ENCODE measurements at regions not wholly inside any gene's neighbourhood (a gene's known extent, or its start where the extent isn't known, plus 50 kb on each side); places are given as distances from the start of the nearest gene placed in this dataset.
"Not testable (repeated sequence)": the region's sequence is repeated elsewhere in the genome, so short reads cannot be mapped to it uniquely, and the experiment has no call there.

DNA sequence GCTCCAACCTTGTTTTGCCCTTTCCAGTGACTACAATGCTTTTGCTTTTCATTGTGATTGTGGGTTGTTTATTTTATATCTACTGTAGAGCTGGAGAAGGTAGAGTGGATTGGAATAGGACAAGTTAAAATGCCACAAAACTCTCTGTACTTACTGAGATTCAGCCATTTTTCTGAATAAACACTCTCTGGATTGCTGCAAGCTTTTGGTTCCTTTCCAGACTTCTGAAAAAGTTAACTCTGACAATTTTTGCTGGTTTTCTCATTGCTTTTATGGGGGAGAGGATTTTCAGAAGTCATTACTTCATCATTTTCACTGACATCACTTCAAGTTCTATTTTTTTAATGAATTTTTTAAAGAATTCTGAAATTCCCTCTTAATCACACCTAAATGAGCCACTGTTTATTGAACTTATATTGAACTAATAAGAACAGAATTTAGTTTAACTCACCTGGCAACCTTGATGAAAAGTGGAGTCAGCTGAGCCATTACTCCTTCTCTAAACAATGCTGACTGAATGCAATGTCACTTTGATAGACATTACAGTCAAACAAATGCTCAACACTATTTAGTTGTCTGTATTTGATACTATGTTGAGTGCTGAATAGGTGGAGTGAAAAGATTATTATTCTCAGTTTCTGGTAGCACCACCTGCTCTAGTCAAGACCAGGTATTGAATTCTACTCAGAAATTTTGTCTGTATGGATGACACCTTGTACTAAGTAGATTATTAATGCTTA, 303.5 kb downstream of the DLEU7 start:
- DNase-seq = no peak

GRCh38 chr13:50543141-50543540, 300.4 kb downstream of the DLEU7 start:
- DNase-seq = no peak

GRCh38 chr13:50543782-50544181, 299.7 kb downstream of the DLEU7 start:
- no peak for DNase-seq

GRCh38 chr13:50544211-50544610, 299.3 kb downstream of the DLEU7 start:
- DNase-seq = no peak

DNA sequence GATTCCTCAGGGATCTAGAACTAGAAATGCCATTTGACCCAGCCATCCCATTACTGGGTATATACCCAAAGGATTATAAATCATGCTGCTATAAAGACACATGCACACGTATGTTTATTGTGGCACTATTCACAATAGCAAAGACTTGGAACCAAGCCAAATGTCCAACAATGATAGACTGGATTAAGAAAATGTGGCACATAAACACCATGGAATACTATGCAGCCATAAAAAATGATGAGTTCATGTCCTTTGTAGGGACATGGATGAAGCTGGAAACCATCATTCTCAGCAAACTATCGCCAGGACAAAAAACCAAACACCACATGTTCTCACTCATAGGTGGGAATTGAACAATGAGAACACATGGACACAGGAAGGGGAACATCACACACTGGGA, 296.3 kb downstream of the DLEU7 start:
- DNase-seq = not testable (repeated sequence)

- no peak for DNase-seq
These were observed 294.9 kb downstream of the DLEU7 start for GRCh38 chr13:50548586-50548985.

- DNase-seq = no peak
These were observed 294.1 kb downstream of the DLEU7 start for GRCh38 chr13:50549221-50549942.

GRCh38 chr13:50550151-50550550, 293.3 kb downstream of the DLEU7 start:
- DNase-seq = no peak

DNA sequence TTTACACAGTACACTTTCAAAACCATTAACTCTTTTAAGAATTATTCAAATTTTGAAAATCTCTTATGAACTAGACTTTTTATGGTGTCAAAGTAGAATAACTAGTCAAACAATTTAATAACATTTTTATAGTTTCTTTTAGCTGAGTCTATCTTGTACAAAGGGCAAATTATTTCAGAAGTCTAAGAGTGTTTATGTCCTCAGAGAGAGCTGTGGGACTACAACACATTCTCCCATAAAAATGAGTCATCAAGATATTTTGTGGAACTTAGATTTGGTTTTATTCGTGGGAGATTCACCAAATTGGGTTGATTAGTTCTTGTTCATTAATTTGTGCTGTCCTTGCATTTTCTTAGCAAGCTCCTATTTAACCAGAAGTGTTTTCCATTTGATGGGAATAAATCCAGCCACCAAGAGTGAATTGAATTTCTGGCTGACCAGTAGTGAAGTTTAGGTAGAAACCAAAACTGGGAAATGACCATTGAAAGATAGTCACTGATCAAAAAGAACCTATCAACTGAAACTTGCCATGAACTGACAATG, 291.0 kb downstream of the DLEU7 start:
- DNase-seq = no peak

GRCh38 chr13:50561739-50562138, 281.8 kb downstream of the DLEU7 start:
- DNase-seq = no peak

- DNase-seq = no peak
These were observed 276.8 kb downstream of the DLEU7 start for GRCh38 chr13:50566646-50567045.

GRCh38 chr13:50572129-50572528, 271.4 kb downstream of the DLEU7 start:
- no peak for DNase-seq

DNA sequence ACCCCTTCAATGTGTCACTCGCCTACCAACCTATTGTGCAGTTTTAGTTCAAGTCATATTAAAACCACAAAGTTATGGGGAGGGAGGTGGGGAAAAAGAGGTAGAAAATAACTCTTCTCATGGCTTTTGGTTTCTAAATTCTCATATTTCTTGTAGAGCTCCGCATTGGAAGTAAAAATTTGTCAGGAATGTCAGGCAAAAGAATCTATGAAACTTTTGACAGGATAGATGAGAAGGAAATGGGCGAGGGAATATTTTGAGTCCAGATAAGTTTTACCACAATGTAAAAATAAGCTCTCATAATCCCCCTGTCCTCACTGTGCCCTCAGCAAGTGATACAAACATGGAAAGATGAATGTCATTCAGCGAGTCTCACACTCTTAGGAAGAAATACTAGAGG, 270.4 kb downstream of the DLEU7 start:
- DNase-seq = no peak

- DNase-seq = no peak
These were observed 268.8 kb downstream of the DLEU7 start for GRCh38 chr13:50574731-50575130.

- DNase-seq = no peak
These were observed 268.4 kb downstream of the DLEU7 start for GRCh38 chr13:50575138-50575537.

DNA sequence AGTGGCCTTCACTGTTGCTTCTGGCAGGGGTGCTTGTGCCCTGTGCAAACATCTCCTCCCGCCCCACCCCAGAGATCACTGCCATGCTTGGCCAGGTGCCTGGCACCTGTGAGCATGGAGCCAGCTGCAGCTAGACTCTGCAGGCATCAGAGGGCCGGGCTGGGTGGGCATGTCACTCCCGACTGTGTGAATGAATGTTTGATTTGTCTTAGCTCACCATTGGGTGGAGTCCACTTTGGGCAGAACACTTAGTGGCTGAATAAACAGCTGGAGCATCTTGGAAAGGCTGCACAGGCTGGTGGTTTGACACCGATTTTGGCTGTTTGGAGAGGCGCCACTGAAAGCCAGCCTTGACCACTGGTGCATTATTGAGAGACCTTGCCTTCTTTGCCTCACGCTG, 267.3 kb downstream of the DLEU7 start:
- DNase-seq = no peak

- no peak for DNase-seq
These were observed 265.7 kb downstream of the DLEU7 start for GRCh38 chr13:50577806-50578205.

- no peak for DNase-seq
These were observed 262.7 kb downstream of the DLEU7 start for GRCh38 chr13:50580684-50581305.

- no peak for DNase-seq
These were observed 261.8 kb downstream of the DLEU7 start for GRCh38 chr13:50581586-50582196.

DNA sequence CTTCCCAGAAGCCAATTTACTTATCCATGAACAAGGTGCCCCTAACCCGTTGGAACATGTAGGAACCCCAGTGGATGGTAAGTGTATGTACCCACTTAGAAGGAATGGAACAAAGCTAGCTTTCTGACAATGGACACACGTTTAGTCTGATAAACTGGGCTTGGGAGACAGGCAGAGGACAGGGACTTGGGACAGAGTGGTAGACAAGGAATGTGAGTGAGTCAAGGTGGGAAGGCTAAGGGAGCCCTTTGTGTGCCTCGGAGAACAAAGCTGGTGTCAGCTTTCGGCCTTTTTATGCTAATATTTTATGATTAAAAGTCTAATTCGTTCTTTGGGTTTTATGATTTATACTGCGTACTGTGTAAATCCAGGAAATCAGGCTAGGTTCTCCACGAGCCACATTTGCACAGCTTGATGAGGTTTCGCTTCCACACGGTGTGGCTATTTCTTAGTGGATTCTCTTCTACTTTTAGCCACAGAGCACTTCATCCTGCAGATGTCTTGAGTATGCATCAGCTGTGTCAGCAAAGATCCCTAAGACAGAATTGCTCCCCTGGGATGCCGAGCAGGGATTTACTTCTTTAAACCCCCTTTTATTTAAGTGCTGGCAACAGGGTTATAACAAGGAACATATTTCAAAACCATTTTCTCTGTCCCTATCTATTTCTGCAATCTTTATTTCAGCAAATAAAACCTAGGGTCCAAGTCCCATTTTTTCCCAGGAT, 258.5 kb downstream of the DLEU7 start:
- no peak for DNase-seq

DNA sequence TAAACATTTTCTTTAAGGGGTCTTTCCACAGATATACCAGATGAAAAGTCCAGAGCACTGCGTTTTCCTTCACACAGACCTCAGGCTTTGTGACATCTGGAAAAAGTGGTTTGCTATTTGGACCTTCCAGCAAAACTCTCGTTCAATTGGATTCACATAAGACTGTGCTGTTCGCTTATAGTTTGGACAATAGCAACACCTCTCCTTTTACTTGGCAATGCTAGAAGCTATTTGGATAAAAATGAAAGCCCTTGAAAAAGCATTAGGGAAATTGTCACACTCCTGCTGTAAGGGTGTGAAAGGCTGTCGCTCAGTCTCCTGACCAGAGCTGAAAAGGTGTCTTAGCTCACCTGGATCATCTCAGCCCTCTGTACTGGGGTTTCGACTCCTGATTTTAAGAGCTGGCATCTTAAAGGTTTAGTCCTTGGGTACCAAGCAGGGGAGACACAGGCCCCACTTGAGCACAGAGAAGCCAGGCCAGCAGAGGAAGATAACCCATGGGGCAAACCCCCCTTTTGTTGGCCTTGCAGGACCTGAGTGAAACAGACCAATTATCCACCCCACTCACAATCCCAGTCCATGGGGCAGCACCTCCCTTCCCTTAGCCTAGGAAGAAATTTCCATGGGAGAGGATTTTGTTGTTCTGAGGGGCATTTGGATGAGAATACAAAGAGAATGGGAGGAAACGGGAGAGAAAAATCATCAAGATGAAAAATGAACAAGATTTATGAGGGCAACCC, 257.6 kb downstream of the DLEU7 start:
- no peak for DNase-seq
